ENCODE measurements at regions not wholly inside any gene's neighbourhood (a gene's known extent, or its start where the extent isn't known, plus 50 kb on each side); places are given as distances from the start of the nearest gene placed in this dataset.

- Mint-ChIP-seq H3K27ac (no peak overlapping the region), H3K9me3 (ENCODE audit: low read depth) (peaks cover 4% of the 10 kb centered on the region), H3K4me3 (no peak overlapping the region), H3K36me3 (no peaks in the 10 kb centered on the region), H3K27me3 (no peaks in the 10 kb centered on the region), H3K4me1 (ENCODE audit: low read depth) (no peaks in the 10 kb centered on the region)
Measured at GRCh38 chr5:166365164-166365563, 1926.3 kb upstream of the WWC1 start.

GRCh38 chr5:166367391-166367790 is 1924.1 kb upstream of the WWC1 start:
- Mint-ChIP-seq H3K4me1 (ENCODE audit: low read depth) (no peaks in the 10 kb centered on the region), H3K9me3 (ENCODE audit: low read depth) (no peaks in the 10 kb centered on the region), H3K27ac (no peak overlapping the region), H3K36me3 (no peaks in the 10 kb centered on the region), H3K27me3 (no peaks in the 10 kb centered on the region), H3K4me3 (no peak overlapping the region)

- no peak overlapping the region for H3K4me3 Mint-ChIP-seq
- no peaks in the 10 kb centered on the region for H3K27me3 Mint-ChIP-seq
- H3K9me3 Mint-ChIP-seq (ENCODE audit: low read depth): no peaks in the 10 kb centered on the region
- H3K27ac Mint-ChIP-seq: no peak overlapping the region
- no peaks in the 10 kb centered on the region for H3K4me1 Mint-ChIP-seq (ENCODE audit: low read depth)
- no peaks in the 10 kb centered on the region for H3K36me3 Mint-ChIP-seq
Measured at GRCh38 chr5:166369346-166369745, 1922.1 kb upstream of the WWC1 start.

- Mint-ChIP-seq H3K36me3 (no peaks in the 10 kb centered on the region), H3K4me3 (no peak overlapping the region), H3K4me1 (ENCODE audit: low read depth) (no peaks in the 10 kb centered on the region), H3K27ac (no peak overlapping the region), H3K9me3 (ENCODE audit: low read depth) (no peaks in the 10 kb centered on the region), H3K27me3 (no peaks in the 10 kb centered on the region)
Measured at GRCh38 chr5:166369807-166370206, 1921.6 kb upstream of the WWC1 start.

- H3K27ac Mint-ChIP-seq: no peak overlapping the region
- no peaks in the 10 kb centered on the region for H3K9me3 Mint-ChIP-seq (ENCODE audit: low read depth)
- H3K4me3 Mint-ChIP-seq: no peak overlapping the region
- no peaks in the 10 kb centered on the region for H3K4me1 Mint-ChIP-seq (ENCODE audit: low read depth)
- no peaks in the 10 kb centered on the region for H3K27me3 Mint-ChIP-seq
- H3K36me3 Mint-ChIP-seq: no peaks in the 10 kb centered on the region
Measured at GRCh38 chr5:166370928-166371690, 1920.3 kb upstream of the WWC1 start.

- no peaks in the 10 kb centered on the region for H3K9me3 Mint-ChIP-seq (ENCODE audit: low read depth)
- no peaks in the 10 kb centered on the region for H3K36me3 Mint-ChIP-seq
- H3K4me1 Mint-ChIP-seq (ENCODE audit: low read depth): no peaks in the 10 kb centered on the region
- H3K4me3 Mint-ChIP-seq: no peak overlapping the region
- no peak overlapping the region for H3K27ac Mint-ChIP-seq
- no peaks in the 10 kb centered on the region for H3K27me3 Mint-ChIP-seq
Measured at GRCh38 chr5:166373817-166374216, 1917.6 kb upstream of the WWC1 start.

GRCh38 chr5:166377756-166378155 is 1913.7 kb upstream of the WWC1 start:
- Mint-ChIP-seq H3K4me1 (ENCODE audit: low read depth) (no peaks in the 10 kb centered on the region), H3K4me3 (no peak overlapping the region), H3K9me3 (ENCODE audit: low read depth) (no peaks in the 10 kb centered on the region), H3K36me3 (no peaks in the 10 kb centered on the region), H3K27me3 (no peaks in the 10 kb centered on the region), H3K27ac (no peak overlapping the region)

GRCh38 chr5:166379517-166379916 is 1911.9 kb upstream of the WWC1 start:
- Mint-ChIP-seq H3K4me1 (ENCODE audit: low read depth) (no peaks in the 10 kb centered on the region), H3K4me3 (no peak overlapping the region), H3K27me3 (no peaks in the 10 kb centered on the region), H3K9me3 (ENCODE audit: low read depth) (peaks cover 4% of the 10 kb centered on the region), H3K27ac (no peak overlapping the region), H3K36me3 (no peaks in the 10 kb centered on the region)

- Mint-ChIP-seq H3K9me3 (ENCODE audit: low read depth) (peaks cover 4% of the 10 kb centered on the region), H3K4me1 (ENCODE audit: low read depth) (no peaks in the 10 kb centered on the region), H3K27me3 (no peaks in the 10 kb centered on the region), H3K4me3 (no peak overlapping the region), H3K36me3 (no peaks in the 10 kb centered on the region), H3K27ac (no peak overlapping the region)
Measured at GRCh38 chr5:166382031-166382430, 1909.4 kb upstream of the WWC1 start.

- no peak overlapping the region for H3K4me3 Mint-ChIP-seq
- no peaks in the 10 kb centered on the region for H3K4me1 Mint-ChIP-seq (ENCODE audit: low read depth)
- peaks cover 23% of the 10 kb centered on the region for H3K9me3 Mint-ChIP-seq (ENCODE audit: low read depth)
- H3K27ac Mint-ChIP-seq: no peak overlapping the region
- H3K36me3 Mint-ChIP-seq: no peaks in the 10 kb centered on the region
- no peaks in the 10 kb centered on the region for H3K27me3 Mint-ChIP-seq
Measured at GRCh38 chr5:166398131-166398530, 1893.3 kb upstream of the WWC1 start.

- Mint-ChIP-seq H3K4me1 (ENCODE audit: low read depth) (no peaks in the 10 kb centered on the region), H3K9me3 (ENCODE audit: low read depth) (peaks cover 18% of the 10 kb centered on the region), H3K27ac (no peak overlapping the region)
Measured at GRCh38 chr5:166399781-166400180, 1891.7 kb upstream of the WWC1 start.

GRCh38 chr5:166401391-166401790 is 1890.1 kb upstream of the WWC1 start:
- peaks cover 13% of the 10 kb centered on the region for H3K9me3 Mint-ChIP-seq (ENCODE audit: low read depth)
- no peaks in the 10 kb centered on the region for H3K27me3 Mint-ChIP-seq
- no peaks in the 10 kb centered on the region for H3K36me3 Mint-ChIP-seq
- no peak overlapping the region for H3K4me3 Mint-ChIP-seq
- no peak overlapping the region for H3K27ac Mint-ChIP-seq
- H3K4me1 Mint-ChIP-seq (ENCODE audit: low read depth): no peaks in the 10 kb centered on the region

More at GRCh38 chr5:166399781-166400180, 1891.7 kb upstream of the WWC1 start:
- Mint-ChIP-seq H3K27me3 (no peaks in the 10 kb centered on the region), H3K36me3 (no peaks in the 10 kb centered on the region), H3K4me3 (no peak overlapping the region)

GRCh38 chr5:166412191-166412590 is 1879.3 kb upstream of the WWC1 start:
- Mint-ChIP-seq H3K27me3 (no peaks in the 10 kb centered on the region), H3K27ac (no peak overlapping the region), H3K4me1 (ENCODE audit: low read depth) (no peaks in the 10 kb centered on the region), H3K36me3 (no peaks in the 10 kb centered on the region), H3K4me3 (no peak overlapping the region), H3K9me3 (ENCODE audit: low read depth) (peaks cover 5% of the 10 kb centered on the region)

GRCh38 chr5:166427211-166427610 is 1864.2 kb upstream of the WWC1 start:
- no peaks in the 10 kb centered on the region for H3K27me3 Mint-ChIP-seq
- no peaks in the 10 kb centered on the region for H3K36me3 Mint-ChIP-seq
- no peaks in the 10 kb centered on the region for H3K4me1 Mint-ChIP-seq (ENCODE audit: low read depth)
- peaks cover 16% of the 10 kb centered on the region for H3K9me3 Mint-ChIP-seq (ENCODE audit: low read depth)
- no peak overlapping the region for H3K27ac Mint-ChIP-seq
- H3K4me3 Mint-ChIP-seq: no peak overlapping the region

GRCh38 chr5:166428264-166428803 is 1863.1 kb upstream of the WWC1 start:
- Mint-ChIP-seq H3K27ac (no peak overlapping the region), H3K36me3 (no peaks in the 10 kb centered on the region)

More at GRCh38 chr5:166428264-166428803, 1863.1 kb upstream of the WWC1 start:
- H3K4me3 Mint-ChIP-seq: no peak overlapping the region
- H3K4me1 Mint-ChIP-seq (ENCODE audit: low read depth): no peaks in the 10 kb centered on the region
- H3K9me3 Mint-ChIP-seq (ENCODE audit: low read depth): peaks cover 11% of the 10 kb centered on the region
- no peaks in the 10 kb centered on the region for H3K27me3 Mint-ChIP-seq
